WTC11 (cell line): ENCODE measurements at regions not wholly inside any gene's neighbourhood (a gene's known extent, or its start where the extent isn't known, plus 50 kb on each side); places are given as distances from the start of the nearest gene placed in this dataset.

Experiments
- ATF1 ChIP-seq: sonication (generic); formaldehyde crosslinking; IDR thresholded peaks from 2 replicates; pipeline ENCODE4 v1.8.1; 2023; ENCODE audit warnings: mild to moderate bottlenecking, moderate library complexity, missing genetic modification reagents
- CTCF ChIP-seq: fragments of 200-600 bp; IDR thresholded peaks from 2 replicates; pipeline ENCODE4 v1.8.0; 2022; ENCODE audit warnings: antibody characterized with exemption
- FOXP4 ChIP-seq: sonication (generic); formaldehyde crosslinking; IDR thresholded peaks from 2 replicates; pipeline ENCODE4 v1.8.0; 2022; ENCODE audit warnings: mild to moderate bottlenecking, missing genetic modification reagents
- MAX ChIP-seq: sonication (generic); formaldehyde crosslinking; IDR thresholded peaks from 2 replicates; pipeline ENCODE4 v1.8.0; 2022; ENCODE audit warnings: mild to moderate bottlenecking, missing genetic modification reagents
- MLX ChIP-seq: sonication (generic); formaldehyde crosslinking; IDR thresholded peaks from 2 replicates; pipeline ENCODE4 v1.8.1; 2023; ENCODE audit warnings: mild to moderate bottlenecking, missing genetic modification reagents, moderate library complexity
- MXD4 ChIP-seq: fragments of 250-450 bp; sonication (Bioruptor Pico); IDR thresholded peaks from 2 replicates; pipeline ENCODE4 v1.8.0; 2021; ENCODE audit warnings: mild to moderate bottlenecking, moderate library complexity, borderline replicate concordance
- NR3C1 ChIP-seq: sonication (generic); formaldehyde crosslinking; conservative IDR thresholded peaks from 2 replicates; pipeline ENCODE4 v1.8.1; 2023; ENCODE audit warnings: low read depth, mild to moderate bottlenecking, missing genetic modification reagents
- RELA ChIP-seq: sonication (generic); formaldehyde crosslinking; IDR thresholded peaks from 2 replicates; pipeline ENCODE4 v1.8.1; 2022; ENCODE audit warnings: missing genetic modification reagents, mild to moderate bottlenecking, borderline replicate concordance
- ZNF263 ChIP-seq: sonication (generic); formaldehyde crosslinking; IDR thresholded peaks from 2 replicates; pipeline ENCODE4 v1.8.1; 2022; ENCODE audit warnings: low read depth, mild to moderate bottlenecking, moderate library complexity, missing genetic modification reagents

- TF ChIP-seq CTCF (no peak), MLX (CRISPR knock-in tag) (no peak), NR3C1 (no peak), ATF1 (CRISPR knock-in tag) (no peak), RELA (CRISPR knock-in tag) (no peak), FOXP4 (CRISPR knock-in tag) (no peak), MAX (no peak), ZNF263 (no peak), MXD4 (CRISPR knock-in tag) (no peak)
Observed at GRCh38 chr5:159496773-159497172, 166.5 kb upstream of the IL12B start.
